Stimulated activated effector memory CD8-positive, alpha-beta T cell treated with anti-CD3 and anti-CD28 coated beads, Interleukin-12 subunit alpha, Interleukin-12 subunit beta, amount 100 ng/mL, for 72 hours (primary cell): ENCODE measurements at regions not wholly inside any gene's neighbourhood (a gene's known extent, or its start where the extent isn't known, plus 50 kb on each side); places are given as distances from the start of the nearest gene placed in this dataset.
A peak's percentile ranks its signal among the peaks of the same experiment; 100 is the strongest.

ENCODE experiments used
- ATAC-seq: fragments of 150-1000 bp; cut with Tn5 transposase; 2 replicates; pipeline ENCODE4 v1.10.0; 2021
- DNase-seq, 2 donors: peaks; one replicate each; pipeline ENCODE4 v3.0.0; 2021 to 2022; ENCODE audit warnings: low spot score in 2 of 2
- H3K27ac Mint-ChIP-seq: one replicate; pipeline ENCODE4 v1.8.0; 2022; ENCODE audit warnings: mild to moderate bottlenecking, mixed read lengths
- H3K36me3 Mint-ChIP-seq: one replicate; pipeline ENCODE4 v1.8.0; 2022; ENCODE audit warnings: mild to moderate bottlenecking, mixed read lengths
- H3K4me1 Mint-ChIP-seq: one replicate; pipeline ENCODE4 v1.8.0; 2022; ENCODE audit warnings: mixed read lengths
- H3K4me3 Mint-ChIP-seq: one replicate; pipeline ENCODE4 v1.8.0; 2022; ENCODE audit warnings: mild to moderate bottlenecking, mixed read lengths
- H3K9me3 Mint-ChIP-seq: one replicate; pipeline ENCODE4 v1.8.0; 2022; ENCODE audit warnings: mixed read lengths

DNA sequence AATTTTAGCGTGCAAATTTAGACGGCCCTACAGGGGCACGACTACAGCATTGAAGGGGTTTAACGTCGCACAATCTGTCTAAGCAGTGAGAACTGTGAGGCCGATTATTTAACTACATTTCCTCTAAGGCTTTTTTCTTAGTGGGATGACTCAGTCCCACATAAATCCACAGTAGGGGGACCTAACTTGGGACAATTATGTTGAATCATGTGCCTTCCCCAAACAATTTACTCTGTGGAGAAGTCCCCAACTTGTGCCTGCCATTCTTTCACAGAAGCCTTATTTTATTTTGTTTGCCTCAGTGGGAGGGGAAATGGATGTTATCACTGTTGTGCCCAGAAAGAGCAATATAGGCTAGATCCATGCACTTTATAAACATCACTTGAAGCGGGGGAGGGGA lies 80.3 kb upstream of the CDCA7L start:
- no peak overlapping the region for H3K4me3 Mint-ChIP-seq
- H3K27ac Mint-ChIP-seq: no peak overlapping the region
- ATAC-seq: no peak

DNA sequence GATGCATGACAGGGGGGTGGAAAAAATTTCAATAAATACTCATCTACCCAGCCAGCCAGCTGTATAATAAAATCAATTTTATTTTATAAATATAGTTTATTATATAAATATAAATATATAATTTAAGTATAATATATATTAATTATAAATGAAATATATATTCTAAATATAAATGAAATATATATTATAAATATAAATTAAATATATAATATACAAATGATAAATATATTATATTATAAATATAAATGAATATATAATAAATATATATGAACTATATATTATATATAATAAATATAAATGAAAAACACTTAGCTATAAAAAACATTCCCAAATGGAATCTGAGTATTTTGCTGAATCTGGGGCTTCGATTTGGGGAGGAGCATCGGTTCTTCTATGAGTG lies 79.4 kb upstream of the CDCA7L start:
- H3K36me3 Mint-ChIP-seq: no peaks in the 10 kb centered on the region
- no peak overlapping the region for H3K4me3 Mint-ChIP-seq
- no peak overlapping the region for H3K27ac Mint-ChIP-seq
- DNase-seq (no peak), ATAC-seq (no peak)
- H3K9me3 Mint-ChIP-seq: no peaks in the 10 kb centered on the region
- no peaks in the 10 kb centered on the region for H3K4me1 Mint-ChIP-seq

More for the DNA sequence above, 80.3 kb upstream of the CDCA7L start:
- no peaks in the 10 kb centered on the region for H3K4me1 Mint-ChIP-seq
- DNase-seq: no peak
- H3K9me3 Mint-ChIP-seq: no peaks in the 10 kb centered on the region
- H3K36me3 Mint-ChIP-seq: no peaks in the 10 kb centered on the region

DNA sequence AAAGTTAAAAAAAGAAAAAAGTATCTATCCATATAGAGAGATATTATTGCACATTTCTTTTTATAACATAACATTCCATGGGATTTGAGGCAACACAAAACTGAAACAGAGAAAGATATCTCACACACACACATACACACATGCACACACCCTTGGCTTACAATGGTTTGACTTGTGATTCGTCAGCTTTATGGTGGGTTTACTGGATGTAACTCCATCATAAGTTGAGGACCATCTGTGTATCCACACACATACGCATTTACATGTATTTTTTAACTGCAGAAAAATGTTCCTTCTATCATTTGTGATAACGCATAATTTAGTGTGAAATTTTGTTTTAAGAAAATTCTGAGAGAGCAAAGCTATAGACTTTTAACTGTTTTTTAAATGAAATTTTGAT lies 74.2 kb upstream of the CDCA7L start:
- Mint-ChIP-seq H3K4me1 (no peaks in the 10 kb centered on the region), H3K9me3 (no peaks in the 10 kb centered on the region), H3K4me3 (no peak overlapping the region), H3K27ac (no peak overlapping the region), H3K36me3 (no peaks in the 10 kb centered on the region)
- DNase-seq: no peak
- ATAC-seq: no peak

DNA sequence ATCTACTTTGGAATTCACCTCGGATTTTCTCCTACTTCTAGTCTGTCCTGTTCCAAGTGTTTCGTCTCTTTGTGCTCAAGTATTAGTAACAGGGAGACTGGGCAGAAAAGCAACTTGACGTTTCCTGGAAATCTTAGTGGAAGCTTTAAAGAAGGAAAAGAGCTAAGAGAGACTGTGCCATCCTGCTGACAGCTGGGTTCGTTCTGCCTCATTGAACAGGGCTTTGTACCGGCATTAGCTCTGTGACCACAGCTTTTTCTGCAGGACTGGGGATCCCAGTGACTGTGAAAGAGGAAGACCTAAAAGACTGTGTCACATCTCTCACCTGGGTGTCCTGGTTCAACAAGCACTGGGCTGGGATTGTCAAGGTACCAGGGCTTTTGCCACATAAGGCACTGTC lies 70.8 kb upstream of the CDCA7L start:
- no peaks in the 10 kb centered on the region for H3K9me3 Mint-ChIP-seq
- no peak overlapping the region for H3K4me3 Mint-ChIP-seq
- DNase-seq (no peak), ATAC-seq (no peak)
- H3K27ac Mint-ChIP-seq: no peak overlapping the region
- no peaks in the 10 kb centered on the region for H3K4me1 Mint-ChIP-seq
- H3K36me3 Mint-ChIP-seq: no peaks in the 10 kb centered on the region

DNA sequence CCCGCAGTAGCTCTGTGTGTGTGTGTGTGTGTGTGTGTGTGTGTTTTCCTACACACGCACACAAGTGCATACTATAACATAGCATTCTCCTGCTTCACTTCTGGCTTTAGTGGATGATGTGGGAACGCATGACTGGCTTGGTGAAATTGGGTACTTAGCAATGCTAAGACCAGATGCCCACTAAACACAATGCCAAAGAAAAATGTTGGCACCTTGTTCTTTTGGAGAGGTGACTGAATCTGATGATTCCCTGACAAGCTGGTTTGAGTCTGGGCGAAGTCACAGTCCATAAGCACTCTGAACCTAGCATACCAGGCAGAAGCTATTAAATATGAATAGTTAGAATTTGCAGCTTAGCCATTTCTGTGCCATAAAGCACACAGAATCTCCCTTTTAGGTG lies 68.0 kb upstream of the CDCA7L start:
- no peak for ATAC-seq
- Mint-ChIP-seq H3K4me3 (no peak overlapping the region), H3K27ac (no peak overlapping the region), H3K4me1 (no peaks in the 10 kb centered on the region), H3K9me3 (no peaks in the 10 kb centered on the region), H3K36me3 (no peaks in the 10 kb centered on the region)
- DNase-seq: no peak

DNA sequence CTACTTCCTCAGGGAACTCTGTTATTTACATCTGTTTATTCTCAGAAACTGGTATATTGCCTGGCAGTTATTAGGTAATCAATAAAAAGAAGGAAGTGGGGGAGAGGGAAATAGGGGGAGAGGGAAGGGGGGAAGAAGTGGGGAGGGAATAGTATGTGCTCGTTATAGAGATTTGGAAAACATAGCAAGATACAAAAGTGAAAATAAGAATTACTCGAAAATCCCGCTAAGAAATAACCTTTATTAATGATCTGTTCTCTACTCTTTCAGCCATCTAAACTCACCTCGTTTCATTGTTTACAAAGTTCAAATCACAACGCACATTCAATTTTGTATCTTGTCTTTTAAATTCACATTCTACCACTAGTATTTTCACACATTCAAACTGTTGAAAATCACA lies 63.0 kb upstream of the CDCA7L start:
- H3K4me3 Mint-ChIP-seq: no peak overlapping the region
- DNase-seq (no peak), ATAC-seq (no peak)
- H3K27ac Mint-ChIP-seq: no peak overlapping the region
- no peaks in the 10 kb centered on the region for H3K36me3 Mint-ChIP-seq
- H3K9me3 Mint-ChIP-seq: no peaks in the 10 kb centered on the region
- no peaks in the 10 kb centered on the region for H3K4me1 Mint-ChIP-seq

DNA sequence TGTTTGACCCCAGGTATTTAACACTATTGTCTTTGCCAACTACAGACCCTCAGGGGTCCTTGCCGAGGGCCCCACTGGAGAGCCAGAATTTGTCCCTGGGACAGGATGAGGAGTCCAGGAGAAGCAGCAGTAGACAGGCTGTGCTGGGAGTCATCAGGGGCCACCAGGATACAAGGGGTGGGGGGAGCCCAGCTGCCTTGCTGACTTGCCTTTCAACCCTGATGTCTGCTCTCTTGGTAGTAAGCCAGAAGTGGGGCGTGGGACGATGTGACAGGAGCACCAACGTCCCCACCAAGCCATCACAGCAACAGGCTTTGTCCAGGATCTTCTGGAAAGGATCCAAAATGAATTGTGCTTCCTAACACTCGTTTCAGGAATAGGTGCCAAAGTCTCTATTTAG lies 62.4 kb upstream of the CDCA7L start:
- H3K4me3 Mint-ChIP-seq: no peak overlapping the region
- no peaks in the 10 kb centered on the region for H3K9me3 Mint-ChIP-seq
- DNase-seq: no peak
- H3K4me1 Mint-ChIP-seq: no peaks in the 10 kb centered on the region
- H3K36me3 Mint-ChIP-seq: no peaks in the 10 kb centered on the region
- no peak overlapping the region for H3K27ac Mint-ChIP-seq
- ATAC-seq: no peak

DNA sequence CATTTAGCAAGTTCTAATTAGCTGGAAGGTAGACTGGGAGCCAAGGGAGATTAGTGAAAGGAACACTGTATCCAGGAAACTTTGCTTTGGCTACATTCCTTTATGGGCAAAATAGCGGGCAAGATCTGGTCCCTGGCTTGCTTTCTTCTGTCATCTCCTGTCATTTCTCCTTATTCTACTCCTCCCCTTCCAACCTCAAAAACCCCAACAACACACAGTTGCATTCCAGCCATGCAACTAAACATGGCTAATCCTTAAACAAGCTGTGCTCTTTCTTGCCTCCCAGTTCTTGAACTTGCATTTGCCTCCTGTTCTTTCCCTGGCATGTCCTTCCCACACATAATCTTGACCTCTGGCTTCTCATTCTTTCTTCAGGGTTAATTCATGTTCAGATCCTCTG lies 59.5 kb upstream of the CDCA7L start:
- no peaks in the 10 kb centered on the region for H3K9me3 Mint-ChIP-seq
- ATAC-seq (no peak), DNase-seq (no peak)
- H3K4me1 Mint-ChIP-seq: no peaks in the 10 kb centered on the region
- H3K4me3 Mint-ChIP-seq: no peak overlapping the region
- H3K36me3 Mint-ChIP-seq: no peaks in the 10 kb centered on the region
- no peak overlapping the region for H3K27ac Mint-ChIP-seq

DNA sequence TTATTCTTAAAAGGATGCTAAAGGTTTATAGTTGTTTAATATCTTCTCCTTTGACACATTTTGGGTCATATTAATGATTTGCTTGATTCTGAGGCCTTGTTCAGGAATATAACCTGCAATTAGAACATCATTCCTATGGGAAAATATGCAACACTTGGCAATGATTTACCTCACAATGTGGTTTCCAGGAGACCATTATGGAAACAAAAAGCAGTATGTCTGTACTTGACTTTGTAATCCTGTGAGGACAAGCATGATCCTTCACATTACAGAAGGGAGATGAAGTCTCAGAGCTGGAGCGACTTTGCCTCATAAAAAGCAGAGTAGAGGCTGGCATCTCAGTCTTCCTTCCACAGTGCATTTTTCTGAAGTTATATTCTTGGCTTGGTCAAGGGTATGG lies 57.0 kb upstream of the CDCA7L start:
- Mint-ChIP-seq H3K4me1 (no peaks in the 10 kb centered on the region), H3K9me3 (no peaks in the 10 kb centered on the region), H3K27ac (no peak overlapping the region), H3K4me3 (no peak overlapping the region), H3K36me3 (no peaks in the 10 kb centered on the region)
- ATAC-seq: no peak
- no peak for DNase-seq

DNA sequence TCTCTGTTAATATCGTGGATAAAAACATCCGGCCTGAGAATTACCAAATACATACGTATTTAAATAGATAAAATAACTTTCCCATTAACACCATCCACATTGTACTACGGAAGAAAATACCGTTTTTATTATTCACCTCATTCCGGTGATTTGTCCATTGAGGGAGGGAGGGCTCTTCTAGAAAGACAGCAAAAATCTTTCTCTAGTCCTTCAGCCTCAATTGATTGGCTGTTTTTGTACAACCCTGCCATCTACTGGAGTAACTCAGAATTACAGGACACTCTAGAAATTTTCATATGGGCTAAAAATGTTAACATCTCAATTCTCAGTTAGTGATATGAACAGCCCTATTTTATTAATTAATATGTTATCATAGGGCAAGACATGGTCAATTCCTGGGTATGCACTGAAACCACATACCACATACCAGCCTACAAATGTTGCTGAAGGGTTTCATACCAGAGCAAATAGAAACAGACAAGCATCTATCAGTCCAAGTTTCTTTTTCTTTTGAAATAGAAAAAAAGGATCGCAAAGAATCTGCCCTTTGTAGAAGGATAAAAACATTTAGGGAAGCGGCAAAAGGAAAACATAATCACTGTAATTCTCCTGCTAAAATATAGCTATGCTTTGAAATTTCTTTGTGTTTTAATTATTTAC lies 55.8 kb upstream of the CDCA7L start:
- ATAC-seq: peak; percentile 56
- Mint-ChIP-seq H3K9me3 (no peaks in the 10 kb centered on the region), H3K4me1 (no peaks in the 10 kb centered on the region), H3K36me3 (no peaks in the 10 kb centered on the region), H3K27ac (no peak overlapping the region), H3K4me3 (no peak overlapping the region)
- peak in 1 of 2 donors; percentile 12 for DNase-seq

DNA sequence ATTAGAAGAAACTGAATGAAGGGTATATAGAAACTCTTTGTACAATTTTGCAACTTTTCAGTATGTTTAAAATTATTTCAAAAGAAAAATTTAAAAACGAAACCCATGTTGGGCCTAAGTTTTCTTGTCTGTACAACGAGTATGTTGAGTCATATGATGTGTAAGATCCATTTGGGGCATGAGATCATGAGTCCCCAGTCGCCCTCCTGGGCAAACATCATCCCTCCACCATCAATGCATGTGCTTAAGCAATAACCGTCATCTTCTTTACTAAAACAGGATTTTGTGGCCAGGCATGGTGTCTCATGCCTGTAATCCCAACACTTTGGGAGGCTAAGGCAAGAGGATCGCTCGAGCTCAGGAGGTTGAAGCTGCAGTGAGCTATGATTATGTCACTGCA lies 54.2 kb upstream of the CDCA7L start:
- ATAC-seq (no peak), DNase-seq (no peak)
- Mint-ChIP-seq H3K36me3 (no peaks in the 10 kb centered on the region), H3K4me1 (no peaks in the 10 kb centered on the region), H3K9me3 (no peaks in the 10 kb centered on the region), H3K4me3 (no peak overlapping the region), H3K27ac (no peak overlapping the region)

DNA sequence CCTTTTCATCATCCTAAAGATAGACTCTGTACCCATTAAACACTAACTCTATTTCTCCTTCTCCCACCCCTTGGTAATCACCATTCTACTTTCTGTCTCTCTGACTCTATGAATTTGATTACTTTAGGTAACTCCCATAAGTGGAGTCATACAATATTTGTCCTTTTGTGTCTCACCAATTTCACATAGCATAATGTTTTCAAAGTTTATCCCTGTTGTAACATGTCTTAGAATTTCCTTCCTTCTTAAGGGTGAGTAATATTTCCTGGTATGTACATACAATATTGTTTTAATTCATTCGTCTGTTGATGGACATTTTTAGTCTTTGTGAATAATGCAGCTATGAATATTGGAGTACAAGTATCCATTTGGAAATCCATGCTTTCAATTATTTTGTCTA lies 50.9 kb upstream of the CDCA7L start:
- Mint-ChIP-seq H3K36me3 (no peaks in the 10 kb centered on the region), H3K27ac (no peak overlapping the region), H3K4me3 (no peak overlapping the region), H3K4me1 (no peaks in the 10 kb centered on the region), H3K9me3 (no peaks in the 10 kb centered on the region)
- no peak for ATAC-seq
- no peak for DNase-seq
